Psoas muscle (tissue), 7 donors: ENCODE measurements at regions not wholly inside any gene's neighbourhood (a gene's known extent, or its start where the extent isn't known, plus 50 kb on each side); places are given as distances from the start of the nearest gene placed in this dataset.

Experiments used
- ATAC-seq, 4 donors: fragments of 200-7000 bp; cut with Tn5 transposase; one replicate each; pipeline ENCODE4 v1.9.1; 2020; ENCODE audit warnings: moderate library complexity in 3 of 4, mild to moderate bottlenecking in 2 of 4
- DNase-seq, 2 donors: peaks; one replicate each; pipeline ENCODE4 v3.0.0-alpha.2; 2020
- H3K27ac ChIP-seq: fragments of 200-600 bp; one replicate; pipeline ENCODE4 v1.8.0; 2022
- H3K27me3 ChIP-seq, 3 donors: fragments of 200-600 bp in 1 of 3; one replicate each; pipeline versions ENCODE4 v1.6.1 to v1.8.0; 2013 to 2022; ENCODE audit warnings: low read length in 2 of 3, mild to moderate bottlenecking in 2 of 3, moderate library complexity in 1 of 3; ENCODE audit not compliant: insufficient read depth in 3 of 3
- H3K36me3 ChIP-seq, 2 donors: fragments of 200-600 bp in 1 of 2; one replicate each; pipeline versions ENCODE4 v1.6.1 to v1.8.0; 2013 to 2022; ENCODE audit warnings: low read depth in 1 of 2, mild to moderate bottlenecking in 1 of 2, moderate library complexity in 1 of 2; ENCODE audit not compliant: insufficient read depth in 1 of 2
- H3K4me1 ChIP-seq: fragments of 200-600 bp; one replicate; pipeline ENCODE4 v1.8.0; 2022
- H3K4me3 ChIP-seq: fragments of 200-600 bp; one replicate; pipeline ENCODE4 v1.8.0; 2022; ENCODE audit warnings: mild to moderate bottlenecking
- H3K9me3 ChIP-seq: fragments of 200-600 bp; one replicate; pipeline ENCODE4 v1.8.0; 2022
- CTCF ChIP-seq: fragments of 200-600 bp; IDR thresholded peaks from one replicate; pipeline ENCODE4 v1.8.0; 2022; ENCODE audit warnings: antibody characterized with exemption
- WGBS, 3 donors: extraction: QIAGEN DNeasy Blood & Tissue Kit; methylation state at CpG; one replicate each; pipeline versions ENCODE4 v1.1.6 to v1.1.7; 2013; 5-methylcytosine and 5-hydroxymethylcytosine counted together
- intact Hi-C, 2 donors: fragments of 100-400 bp; cut with DNase I; formaldehyde crosslinking; loops; one replicate each; pipeline versions ENCODE4 v1.11.0 to v1.14.2; 2022
- donor health status: healthy with polysubstance abuse.
- donor health status: DM: no; HTN: no; CAD: no; lungs with moderate emphysema.
- donor health status: Bipolar disorder and iron deficiency.
- donor health status: healthy.
- donor health status: DM: yes; HTN: yes; CAD: no.
- donor health status: DM: no; HTN: no; CAD: no.
- donor health status: DM: yes; HTN: yes; CAD: no.

- no peak for TF ChIP-seq CTCF
- Histone ChIP-seq H3K27ac (no peak overlapping the region), H3K9me3 (no peaks in the 10 kb centered on the region), H3K27me3 (no peaks in the 10 kb centered on the region), H3K36me3 (no peaks in the 10 kb centered on the region), H3K4me1 (no peaks in the 10 kb centered on the region), H3K4me3 (no peak overlapping the region)
- WGBS, 3 donors: 64 to 79% (median 69%) methylated on average over 4 of the region's 4 CpGs
- intact Hi-C loops: loop anchor here (5.0 to 10.0 kb wide), 4 partner anchors 287 to 1860 kb away; no protein-coding TSS in a partner anchor
- DNase-seq (no peak), ATAC-seq (no peak)
These were observed 284.2 kb downstream of the USP46 start for GRCh38 chr4:52374877-52375276.

- intact Hi-C loops: loop anchor here (2.0 to 10.0 kb wide), 5 partner anchors 286 to 1859 kb away; no protein-coding TSS in a partner anchor
- Histone ChIP-seq H3K9me3 (no peaks in the 10 kb centered on the region), H3K27ac (no peak overlapping the region), H3K36me3 (no peaks in the 10 kb centered on the region), H3K27me3 (no peaks in the 10 kb centered on the region), H3K4me3 (no peak overlapping the region), H3K4me1 (no peaks in the 10 kb centered on the region)
- WGBS, 3 donors: 51 to 64% (median 63%) methylated on average over 7 of the region's 7 CpGs
- ATAC-seq (no peak), DNase-seq (no peak)
- TF ChIP-seq CTCF: peak; percentile 63
These were observed 282.9 kb downstream of the USP46 start for GRCh38 chr4:52376132-52376704.

- Histone ChIP-seq H3K27ac (no peak overlapping the region), H3K36me3 (no peaks in the 10 kb centered on the region), H3K9me3 (no peaks in the 10 kb centered on the region), H3K27me3 (no peaks in the 10 kb centered on the region), H3K4me1 (no peaks in the 10 kb centered on the region), H3K4me3 (no peak overlapping the region)
- no peak for ATAC-seq
- DNase-seq: no peak
- intact Hi-C loops: loop anchor here (2.0 to 10.0 kb wide), 5 partner anchors 285 to 1857 kb away; no protein-coding TSS in a partner anchor
- WGBS, 3 donors: 81 to 84% (median 83%) methylated on average over 9 of the region's 9 CpGs
- TF ChIP-seq CTCF: no peak
These were observed 281.5 kb downstream of the USP46 start for GRCh38 chr4:52377563-52377962.

GRCh38 chr4:52407545-52407944 is 251.6 kb downstream of the USP46 start:
- Histone ChIP-seq H3K27me3 (no peaks in the 10 kb centered on the region), H3K4me3 (no peak overlapping the region), H3K36me3 (no peaks in the 10 kb centered on the region), H3K9me3 (no peaks in the 10 kb centered on the region), H3K4me1 (no peaks in the 10 kb centered on the region), H3K27ac (no peak overlapping the region)
- 33 to 38% (median 37%) methylated on average over 4 of the region's 4 CpGs for WGBS, 3 donors
- intact Hi-C loops: no loop called here
- ATAC-seq (no peak), DNase-seq (no peak)
- TF ChIP-seq CTCF: no peak

GRCh38 chr4:52408032-52408431 is 251.1 kb downstream of the USP46 start:
- H3K27ac ChIP-seq: no peak overlapping the region
- H3K4me3 ChIP-seq: no peak overlapping the region
- no peaks in the 10 kb centered on the region for H3K36me3 ChIP-seq
- no peak for TF ChIP-seq CTCF
- 64 to 72% (median 67%) methylated on average over 1 of the region's 1 CpG for WGBS, 3 donors
- H3K27me3 ChIP-seq: no peaks in the 10 kb centered on the region
- DNase-seq (no peak), ATAC-seq (no peak)
- intact Hi-C loops: no loop called here
- no peaks in the 10 kb centered on the region for H3K9me3 ChIP-seq
- no peaks in the 10 kb centered on the region for H3K4me1 ChIP-seq
